Astrocyte (in vitro differentiated cells and primary cell): ENCODE measurements at regions not wholly inside any gene's neighbourhood (a gene's known extent, or its start where the extent isn't known, plus 50 kb on each side); places are given as distances from the start of the nearest gene placed in this dataset.
A peak's percentile ranks its signal among the peaks of the same experiment; 100 is the strongest.

ENCODE experiments used
- DNase-seq: peaks from one replicate; pipeline ENCODE4 v3.0.0-alpha.2; 2010; ENCODE audit warnings: low read depth
- FAIRE-seq: peaks from 2 replicates; lab custom pipeline; 2011; peaks lifted over from hg19 to GRCh38; lab: Jason Lieb, UNC
- H2AFZ ChIP-seq: 2 replicates; pipeline ENCODE4 v1.6.0; 2012; ENCODE audit warnings: low read depth, low read length, inconsistent platforms
- H3K27ac ChIP-seq: 2 replicates; pipeline ENCODE4 v1.5.1; 2011; ENCODE audit warnings: low read depth, low read length, inconsistent platforms
- H3K27me3 ChIP-seq: 2 replicates; pipeline ENCODE4 v1.6.0; 2011; ENCODE audit warnings: low read length, inconsistent platforms; ENCODE audit not compliant: insufficient read depth
- H3K36me3 ChIP-seq: 2 replicates; pipeline ENCODE4 v1.5.1; 2011; ENCODE audit warnings: low read length, inconsistent platforms; ENCODE audit not compliant: insufficient read depth
- H3K4me1 ChIP-seq: 2 replicates; pipeline ENCODE4 v1.5.1; 2011; ENCODE audit warnings: low read length, inconsistent platforms; ENCODE audit not compliant: insufficient read depth
- H3K4me2 ChIP-seq: 2 replicates; pipeline ENCODE4 v1.6.0; 2012; ENCODE audit warnings: low read length, inconsistent platforms
- H3K4me3 ChIP-seq: 2 replicates; pipeline ENCODE4 v1.5.1; 2011; ENCODE audit warnings: low read depth, mild to moderate bottlenecking, low read length, inconsistent platforms; ENCODE audit not compliant: insufficient read depth
- H3K79me2 ChIP-seq: 2 replicates; pipeline ENCODE4 v1.6.0; 2012; ENCODE audit warnings: mild to moderate bottlenecking, low read length, inconsistent platforms; ENCODE audit not compliant: insufficient read depth
- H3K9ac ChIP-seq: 2 replicates; pipeline ENCODE4 v1.6.0; 2012; ENCODE audit warnings: mild to moderate bottlenecking, low read length, inconsistent platforms
- H3K9me3 ChIP-seq: 2 replicates; pipeline ENCODE4 v1.5.1; 2012; ENCODE audit warnings: low read depth, mild to moderate bottlenecking, low read length, inconsistent platforms; ENCODE audit not compliant: insufficient read depth
- H4K20me1 ChIP-seq: 2 replicates; pipeline ENCODE4 v1.6.0; 2012; ENCODE audit warnings: low read length, inconsistent platforms; ENCODE audit not compliant: insufficient read depth
- H3K27ac Mint-ChIP-seq: one replicate; pipeline ENCODE4 v1.8.0; 2021; ENCODE audit warnings: mild to moderate bottlenecking, mixed read lengths; ENCODE audit not compliant: unreplicated experiment
- H3K27me3 Mint-ChIP-seq: one replicate; pipeline ENCODE4 v1.8.0; 2021; ENCODE audit warnings: low read depth, mixed read lengths; ENCODE audit not compliant: unreplicated experiment
- H3K36me3 Mint-ChIP-seq: one replicate; pipeline ENCODE4 v1.8.0; 2021; ENCODE audit warnings: low read depth, mixed read lengths; ENCODE audit not compliant: unreplicated experiment
- H3K4me1 Mint-ChIP-seq: one replicate; pipeline ENCODE4 v1.8.0; 2021; ENCODE audit warnings: low read depth, mixed read lengths; ENCODE audit not compliant: unreplicated experiment
- H3K4me3 Mint-ChIP-seq: one replicate; pipeline ENCODE4 v1.8.0; 2021; ENCODE audit warnings: mild to moderate bottlenecking, moderate library complexity, mixed read lengths; ENCODE audit not compliant: unreplicated experiment
- H3K9me3 Mint-ChIP-seq: one replicate; pipeline ENCODE4 v1.8.0; 2021; ENCODE audit warnings: mild to moderate bottlenecking, mixed read lengths; ENCODE audit not compliant: unreplicated experiment
- CTCF ChIP-seq: IDR thresholded peaks from 2 replicates; pipeline ENCODE4 v1.5.1; 2011; ENCODE audit warnings: low read depth, mild to moderate bottlenecking, inconsistent platforms, low read length, moderate library complexity; ENCODE audit not compliant: insufficient read depth
- EZH2 ChIP-seq: IDR thresholded peaks from 2 replicates; pipeline ENCODE4 v1.6.1; 2012; ENCODE audit warnings: mild to moderate bottlenecking, low read length, inconsistent platforms; ENCODE audit not compliant: insufficient read depth

- H3K4me3 Mint-ChIP-seq: no peak overlapping the region
- H3K27ac ChIP-seq: no peak overlapping the region
- no peaks in the 10 kb centered on the region for H3K27me3 ChIP-seq
- H3K9me3 Mint-ChIP-seq: peaks cover 4% of the 10 kb centered on the region
- H3K4me1 ChIP-seq: no peaks in the 10 kb centered on the region
- H3K36me3 Mint-ChIP-seq: no peaks in the 10 kb centered on the region
- H3K4me3 ChIP-seq: peak overlapping the region; percentile 57
- DNase-seq (peak; percentile 22), FAIRE-seq (no peak)
- H2AFZ ChIP-seq: peak overlapping the region; percentile 81
- no peaks in the 10 kb centered on the region for H3K9me3 ChIP-seq
- H3K4me2 ChIP-seq: peak overlapping the region; percentile 91
- H3K36me3 ChIP-seq: no peaks in the 10 kb centered on the region
- no peaks in the 10 kb centered on the region for H4K20me1 ChIP-seq
- TF ChIP-seq EZH2 (no peak), CTCF (peak; percentile 6)
- no peaks in the 10 kb centered on the region for H3K4me1 Mint-ChIP-seq
- H3K9ac ChIP-seq: peak overlapping the region; percentile 64
- peaks cover 29% of the 10 kb centered on the region for H3K27me3 Mint-ChIP-seq
- no peak overlapping the region for H3K27ac Mint-ChIP-seq
- H3K79me2 ChIP-seq: no peaks in the 10 kb centered on the region
Measured at GRCh38 chr12:115569345-115570068, 708.0 kb downstream of the MED13L start.

GRCh38 chr12:115558281-115558680 is 719.2 kb downstream of the MED13L start:
- Histone ChIP-seq H3K27me3 (no peaks in the 10 kb centered on the region), H3K79me2 (no peaks in the 10 kb centered on the region), H3K36me3 (no peaks in the 10 kb centered on the region), H3K4me1 (no peaks in the 10 kb centered on the region), H3K27ac (no peak overlapping the region), H3K9me3 (no peaks in the 10 kb centered on the region), H3K4me2 (no peak overlapping the region), H2AFZ (no peak overlapping the region), H3K4me3 (no peak overlapping the region), H3K9ac (no peak overlapping the region), H4K20me1 (no peaks in the 10 kb centered on the region)
- DNase-seq (no peak), FAIRE-seq (no peak)
- H3K4me3 Mint-ChIP-seq: no peak overlapping the region
- H3K36me3 Mint-ChIP-seq: peaks cover 1% of the 10 kb centered on the region
- no peaks in the 10 kb centered on the region for H3K4me1 Mint-ChIP-seq
- H3K27ac Mint-ChIP-seq: no peak overlapping the region
- TF ChIP-seq CTCF (no peak), EZH2 (no peak)
- no peaks in the 10 kb centered on the region for H3K9me3 Mint-ChIP-seq
- peaks cover 22% of the 10 kb centered on the region for H3K27me3 Mint-ChIP-seq

GRCh38 chr12:115553622-115554021 is 723.9 kb downstream of the MED13L start:
- H3K36me3 ChIP-seq: no peaks in the 10 kb centered on the region
- Mint-ChIP-seq H3K4me3 (no peak overlapping the region), H3K4me1 (no peaks in the 10 kb centered on the region), H3K27ac (no peak overlapping the region), H3K9me3 (no peaks in the 10 kb centered on the region), H3K27me3 (peaks cover 8% of the 10 kb centered on the region), H3K36me3 (peaks cover 1% of the 10 kb centered on the region)
- no peak overlapping the region for H3K4me3 ChIP-seq
- DNase-seq: no peak
- H3K4me1 ChIP-seq: no peaks in the 10 kb centered on the region
- H3K27ac ChIP-seq: no peak overlapping the region
- no peaks in the 10 kb centered on the region for H3K27me3 ChIP-seq
- FAIRE-seq: no peak
- H2AFZ ChIP-seq: no peak overlapping the region
- H3K9me3 ChIP-seq: no peaks in the 10 kb centered on the region
- no peak for TF ChIP-seq EZH2
- no peak for TF ChIP-seq CTCF
- no peak overlapping the region for H3K4me2 ChIP-seq
- no peak overlapping the region for H3K9ac ChIP-seq
- H3K79me2 ChIP-seq: no peaks in the 10 kb centered on the region
- no peaks in the 10 kb centered on the region for H4K20me1 ChIP-seq
